A673 (cell line): ENCODE measurements at regions not wholly inside any gene's neighbourhood (a gene's known extent, or its start where the extent isn't known, plus 50 kb on each side); places are given as distances from the start of the nearest gene placed in this dataset.

Experiments
- EZH2 ChIP-seq: fragments of 200-600 bp; sonication (generic); IDR thresholded peaks from 2 replicates; pipeline ENCODE4 v1.6.1; 2017; ENCODE audit warnings: borderline replicate concordance, low read depth, mild to moderate bottlenecking, mixed read lengths, antibody characterized with exemption, low read length; ENCODE audit not compliant: poor library complexity, severe bottlenecking
- TF ChIP-seq, protein P1 (sequence below): fragments of 300-800, 200-600 bp; sonication (generic); conservative IDR thresholded peaks from 2 replicates; pipeline ENCODE4 v1.5.1; 2017; ENCODE audit warnings: low read depth, mild to moderate bottlenecking, antibody characterized with exemption, low read length, moderate library complexity, mixed read lengths

DNA sequence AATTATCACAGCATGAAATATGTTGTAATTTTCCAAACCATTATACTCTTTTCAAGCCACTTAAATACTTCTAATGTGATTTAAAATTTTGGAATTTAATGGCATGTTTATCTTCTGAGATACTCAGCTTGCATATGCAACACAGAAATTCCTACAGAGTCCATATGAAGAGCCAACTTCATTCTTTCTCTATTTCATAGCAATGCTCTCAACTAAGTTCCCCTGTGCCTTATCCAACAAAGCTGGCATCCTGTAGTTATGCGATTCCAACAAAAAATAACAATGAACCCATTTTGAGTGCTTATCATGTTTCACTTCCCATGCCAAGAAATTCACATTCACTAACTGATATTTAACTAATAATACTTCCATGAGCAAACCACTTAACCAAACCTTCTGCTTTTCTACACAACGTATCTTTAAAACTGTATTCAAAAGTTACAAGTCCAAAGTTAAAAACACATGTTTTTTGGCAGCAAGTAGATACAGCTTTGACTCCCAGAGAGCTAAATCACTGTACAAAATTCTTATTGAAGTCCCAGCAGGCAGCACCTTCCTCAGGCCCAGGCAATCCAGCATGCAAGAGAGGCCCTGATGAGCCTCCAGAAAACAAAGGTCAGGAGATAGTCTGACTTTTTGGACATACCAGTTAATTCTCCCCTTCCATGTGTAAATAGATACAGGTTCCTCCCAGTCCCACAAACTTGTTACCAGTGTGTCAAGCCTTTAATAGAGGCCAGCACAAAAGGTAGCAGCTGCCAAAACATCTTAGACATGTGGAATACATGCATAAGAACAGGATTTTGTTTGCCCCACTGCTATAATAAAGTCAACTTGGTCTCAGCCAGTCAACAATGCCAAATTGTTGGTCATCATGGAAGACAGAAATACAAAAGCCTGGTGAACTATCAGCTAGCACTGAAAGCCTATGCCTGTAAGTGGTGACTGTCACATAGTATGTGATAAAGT lies 113.1 kb upstream of the WDR75 start:
- TF ChIP-seq, protein P1, sequence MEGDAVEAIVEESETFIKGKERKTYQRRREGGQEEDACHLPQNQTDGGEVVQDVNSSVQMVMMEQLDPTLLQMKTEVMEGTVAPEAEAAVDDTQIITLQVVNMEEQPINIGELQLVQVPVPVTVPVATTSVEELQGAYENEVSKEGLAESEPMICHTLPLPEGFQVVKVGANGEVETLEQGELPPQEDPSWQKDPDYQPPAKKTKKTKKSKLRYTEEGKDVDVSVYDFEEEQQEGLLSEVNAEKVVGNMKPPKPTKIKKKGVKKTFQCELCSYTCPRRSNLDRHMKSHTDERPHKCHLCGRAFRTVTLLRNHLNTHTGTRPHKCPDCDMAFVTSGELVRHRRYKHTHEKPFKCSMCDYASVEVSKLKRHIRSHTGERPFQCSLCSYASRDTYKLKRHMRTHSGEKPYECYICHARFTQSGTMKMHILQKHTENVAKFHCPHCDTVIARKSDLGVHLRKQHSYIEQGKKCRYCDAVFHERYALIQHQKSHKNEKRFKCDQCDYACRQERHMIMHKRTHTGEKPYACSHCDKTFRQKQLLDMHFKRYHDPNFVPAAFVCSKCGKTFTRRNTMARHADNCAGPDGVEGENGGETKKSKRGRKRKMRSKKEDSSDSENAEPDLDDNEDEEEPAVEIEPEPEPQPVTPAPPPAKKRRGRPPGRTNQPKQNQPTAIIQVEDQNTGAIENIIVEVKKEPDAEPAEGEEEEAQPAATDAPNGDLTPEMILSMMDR = no peak
- no peak for TF ChIP-seq EZH2
